ENCODE measurements at regions not wholly inside any gene's neighbourhood (a gene's known extent, or its start where the extent isn't known, plus 50 kb on each side); places are given as distances from the start of the nearest gene placed in this dataset.
"Not testable (repeated sequence)": the region's sequence is repeated elsewhere in the genome, so short reads cannot be mapped to it uniquely, and the experiment has no call there.

- DNase-seq (ENCODE audit: low spot score in 2 of 2) (no peak), ATAC-seq (ENCODE audit: low read depth) (no peak)
- Mint-ChIP-seq H3K4me1 (no peaks in the 10 kb centered on the region), H3K9me3 (no peaks in the 10 kb centered on the region), H3K27me3 (no peaks in the 10 kb centered on the region), H3K27ac (no peak overlapping the region), H3K4me3 (no peak overlapping the region), H3K36me3 (no peaks in the 10 kb centered on the region)
Measured at GRCh38 chr7:12993025-12993424, 305.6 kb downstream of the ARL4A start.

GRCh38 chr7:12995912-12996469 is 308.6 kb downstream of the ARL4A start:
- H3K27ac Mint-ChIP-seq, result no peak overlapping the region
- H3K9me3 Mint-ChIP-seq, result peaks cover 7% of the 10 kb centered on the region
- no peaks in the 10 kb centered on the region for H3K4me1 Mint-ChIP-seq
- H3K36me3 Mint-ChIP-seq, result no peaks in the 10 kb centered on the region
- no peak for ATAC-seq (ENCODE audit: low read depth)
- DNase-seq (ENCODE audit: low spot score in 2 of 2), result no peak
- H3K27me3 Mint-ChIP-seq, result no peaks in the 10 kb centered on the region
- H3K4me3 Mint-ChIP-seq, result no peak overlapping the region

GRCh38 chr7:13007331-13007730 is 319.9 kb downstream of the ARL4A start:
- H3K4me1 Mint-ChIP-seq, result no peaks in the 10 kb centered on the region
- H3K36me3 Mint-ChIP-seq, result peaks cover 2% of the 10 kb centered on the region
- no peak for ATAC-seq (ENCODE audit: low read depth)
- H3K4me3 Mint-ChIP-seq, result no peak overlapping the region
- H3K27me3 Mint-ChIP-seq, result peaks cover 5% of the 10 kb centered on the region
- DNase-seq (ENCODE audit: low spot score in 2 of 2), result no peak
- peaks cover 4% of the 10 kb centered on the region for H3K9me3 Mint-ChIP-seq
- no peak overlapping the region for H3K27ac Mint-ChIP-seq

GRCh38 chr7:13009517-13009916 is 322.1 kb downstream of the ARL4A start:
- Mint-ChIP-seq H3K9me3 (peaks cover 4% of the 10 kb centered on the region), H3K27me3 (peaks cover 5% of the 10 kb centered on the region), H3K27ac (no peak overlapping the region), H3K4me1 (no peaks in the 10 kb centered on the region), H3K36me3 (peaks cover 2% of the 10 kb centered on the region), H3K4me3 (no peak overlapping the region)
- ATAC-seq (ENCODE audit: low read depth) (no peak), DNase-seq (ENCODE audit: low spot score in 2 of 2) (no peak)

- Mint-ChIP-seq H3K9me3 (peaks cover 4% of the 10 kb centered on the region), H3K36me3 (peaks cover 2% of the 10 kb centered on the region), H3K27me3 (peaks cover 1% of the 10 kb centered on the region), H3K4me1 (no peaks in the 10 kb centered on the region), H3K4me3 (no peak overlapping the region), H3K27ac (no peak overlapping the region)
- ATAC-seq (ENCODE audit: low read depth) (no peak), DNase-seq (ENCODE audit: low spot score in 2 of 2) (no peak)
Measured at GRCh38 chr7:13014011-13014410, 326.6 kb downstream of the ARL4A start.

GRCh38 chr7:13016036-13016581 is 328.7 kb downstream of the ARL4A start:
- H3K27me3 Mint-ChIP-seq, result peaks cover 1% of the 10 kb centered on the region

GRCh38 chr7:13016592-13017332 is 329.3 kb downstream of the ARL4A start:
- Mint-ChIP-seq H3K9me3 (no peaks in the 10 kb centered on the region), H3K27ac (no peak overlapping the region), H3K4me1 (no peaks in the 10 kb centered on the region), H3K27me3 (no peaks in the 10 kb centered on the region), H3K4me3 (no peak overlapping the region), H3K36me3 (no peaks in the 10 kb centered on the region)
- DNase-seq (ENCODE audit: low spot score in 2 of 2), result no peak
- ATAC-seq (ENCODE audit: low read depth), result no peak

More at GRCh38 chr7:13016036-13016581, 328.7 kb downstream of the ARL4A start:
- H3K9me3 Mint-ChIP-seq, result peaks cover 2% of the 10 kb centered on the region
- H3K27ac Mint-ChIP-seq, result no peak overlapping the region
- H3K36me3 Mint-ChIP-seq, result peaks cover 2% of the 10 kb centered on the region
- DNase-seq (ENCODE audit: low spot score in 2 of 2) (no peak), ATAC-seq (ENCODE audit: low read depth) (no peak)
- H3K4me3 Mint-ChIP-seq, result no peak overlapping the region
- H3K4me1 Mint-ChIP-seq, result no peaks in the 10 kb centered on the region

GRCh38 chr7:13017333-13017857 is 330.0 kb downstream of the ARL4A start:
- ATAC-seq (ENCODE audit: low read depth) (no peak), DNase-seq (ENCODE audit: low spot score in 2 of 2) (no peak)
- no peaks in the 10 kb centered on the region for H3K4me1 Mint-ChIP-seq
- no peaks in the 10 kb centered on the region for H3K27me3 Mint-ChIP-seq
- no peak overlapping the region for H3K4me3 Mint-ChIP-seq
- H3K27ac Mint-ChIP-seq, result no peak overlapping the region
- H3K36me3 Mint-ChIP-seq, result no peaks in the 10 kb centered on the region
- no peaks in the 10 kb centered on the region for H3K9me3 Mint-ChIP-seq

- Mint-ChIP-seq H3K36me3 (no peaks in the 10 kb centered on the region), H3K27ac (no peak overlapping the region), H3K4me1 (no peaks in the 10 kb centered on the region), H3K27me3 (no peaks in the 10 kb centered on the region), H3K9me3 (no peaks in the 10 kb centered on the region), H3K4me3 (no peak overlapping the region)
- DNase-seq (ENCODE audit: low spot score in 2 of 2) (no peak), ATAC-seq (ENCODE audit: low read depth) (no peak)
Measured at GRCh38 chr7:13017881-13018280, 330.4 kb downstream of the ARL4A start.

GRCh38 chr7:13021566-13022300 is 334.3 kb downstream of the ARL4A start:
- Mint-ChIP-seq H3K27me3 (no peaks in the 10 kb centered on the region), H3K9me3 (no peaks in the 10 kb centered on the region), H3K27ac (no peak overlapping the region), H3K36me3 (no peaks in the 10 kb centered on the region), H3K4me1 (no peaks in the 10 kb centered on the region), H3K4me3 (no peak overlapping the region)
- DNase-seq (ENCODE audit: low spot score in 2 of 2) (no peak), ATAC-seq (ENCODE audit: low read depth) (no peak)

GRCh38 chr7:13024121-13024674 is 336.8 kb downstream of the ARL4A start:
- Mint-ChIP-seq H3K4me1 (no peaks in the 10 kb centered on the region), H3K9me3 (no peaks in the 10 kb centered on the region), H3K27ac (no peak overlapping the region), H3K4me3 (no peak overlapping the region), H3K27me3 (peaks cover 1% of the 10 kb centered on the region), H3K36me3 (no peaks in the 10 kb centered on the region)
- no peak for DNase-seq (ENCODE audit: low spot score in 2 of 2)
- ATAC-seq (ENCODE audit: low read depth), result no peak

GRCh38 chr7:13025043-13025442 is 337.6 kb downstream of the ARL4A start:
- H3K9me3 Mint-ChIP-seq, H3K4me1 Mint-ChIP-seq, H3K36me3 Mint-ChIP-seq: not testable (repeated sequence)

GRCh38 chr7:13027321-13027720 is 339.9 kb downstream of the ARL4A start:
- Mint-ChIP-seq H3K27me3 (peaks cover 1% of the 10 kb centered on the region), H3K4me3 (no peak overlapping the region), H3K9me3 (no peaks in the 10 kb centered on the region), H3K36me3 (no peaks in the 10 kb centered on the region), H3K4me1 (no peaks in the 10 kb centered on the region), H3K27ac (no peak overlapping the region)
- ATAC-seq (ENCODE audit: low read depth) (no peak), DNase-seq (ENCODE audit: low spot score in 2 of 2) (no peak)

More at GRCh38 chr7:13025043-13025442, 337.6 kb downstream of the ARL4A start:
- H3K27ac Mint-ChIP-seq; ATAC-seq (ENCODE audit: low read depth); DNase-seq (ENCODE audit: low spot score in 2 of 2); H3K27me3 Mint-ChIP-seq; H3K4me3 Mint-ChIP-seq: not testable (repeated sequence)

Measured in memory B cell (primary cell).